Brain microvascular endothelial cell (primary cell): ENCODE measurements at regions not wholly inside any gene's neighbourhood (a gene's known extent, or its start where the extent isn't known, plus 50 kb on each side); places are given as distances from the start of the nearest gene placed in this dataset.

Experiments used
- DNase-seq: peaks from one replicate; pipeline ENCODE4 v3.0.0-alpha.2; 2020
- H3K27ac ChIP-seq: fragments of 250-450 bp; sonication (Bioruptor Pico); 2 replicates; pipeline ENCODE4 v1.5.1; 2020; ENCODE audit warnings: mild to moderate bottlenecking, moderate library complexity
- H3K27me3 ChIP-seq: fragments of 250-450 bp; sonication (Bioruptor Pico); replicated peaks from 2 replicates; pipeline ENCODE4 v1.5.1; 2020; ENCODE audit warnings: mild to moderate bottlenecking
- H3K36me3 ChIP-seq: fragments of 250-450 bp; sonication (Bioruptor Pico); replicated peaks from 2 replicates; pipeline ENCODE4 v1.5.1; 2020; ENCODE audit warnings: mild to moderate bottlenecking
- H3K4me3 ChIP-seq: 2 replicates; pipeline ENCODE4 v1.5.1; 2011; ENCODE audit warnings: low read depth, mild to moderate bottlenecking, control low read depth, low read length, moderate library complexity
- in situ Hi-C: cut with HindIII; loops from 2 replicates; pipeline ENCODE4 v1.10.0; 2017; ENCODE audit warnings: low sequenced_read_pairs, low pct_ligation_motif_present
- TF ChIP-seq, protein P1 (sequence below): IDR thresholded peaks from 2 replicates; pipeline ENCODE4 v1.5.1; 2011; ENCODE audit warnings: low read depth, mild to moderate bottlenecking, moderate library complexity, low read length, control low read depth, inconsistent platforms; ENCODE audit errors: missing control alignments

GRCh38 chr15:25242166-25242879 is 196.5 kb downstream of the UBE3A start:
- no peaks in the 10 kb centered on the region for H3K27me3 ChIP-seq
- DNase-seq = no peak
- H3K27ac ChIP-seq = no peak overlapping the region
- H3K36me3 ChIP-seq = no peaks in the 10 kb centered on the region
- TF ChIP-seq, protein P1, sequence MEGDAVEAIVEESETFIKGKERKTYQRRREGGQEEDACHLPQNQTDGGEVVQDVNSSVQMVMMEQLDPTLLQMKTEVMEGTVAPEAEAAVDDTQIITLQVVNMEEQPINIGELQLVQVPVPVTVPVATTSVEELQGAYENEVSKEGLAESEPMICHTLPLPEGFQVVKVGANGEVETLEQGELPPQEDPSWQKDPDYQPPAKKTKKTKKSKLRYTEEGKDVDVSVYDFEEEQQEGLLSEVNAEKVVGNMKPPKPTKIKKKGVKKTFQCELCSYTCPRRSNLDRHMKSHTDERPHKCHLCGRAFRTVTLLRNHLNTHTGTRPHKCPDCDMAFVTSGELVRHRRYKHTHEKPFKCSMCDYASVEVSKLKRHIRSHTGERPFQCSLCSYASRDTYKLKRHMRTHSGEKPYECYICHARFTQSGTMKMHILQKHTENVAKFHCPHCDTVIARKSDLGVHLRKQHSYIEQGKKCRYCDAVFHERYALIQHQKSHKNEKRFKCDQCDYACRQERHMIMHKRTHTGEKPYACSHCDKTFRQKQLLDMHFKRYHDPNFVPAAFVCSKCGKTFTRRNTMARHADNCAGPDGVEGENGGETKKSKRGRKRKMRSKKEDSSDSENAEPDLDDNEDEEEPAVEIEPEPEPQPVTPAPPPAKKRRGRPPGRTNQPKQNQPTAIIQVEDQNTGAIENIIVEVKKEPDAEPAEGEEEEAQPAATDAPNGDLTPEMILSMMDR = no peak
- no peak overlapping the region for H3K4me3 ChIP-seq
- in situ Hi-C loops = no loop called here

DNA sequence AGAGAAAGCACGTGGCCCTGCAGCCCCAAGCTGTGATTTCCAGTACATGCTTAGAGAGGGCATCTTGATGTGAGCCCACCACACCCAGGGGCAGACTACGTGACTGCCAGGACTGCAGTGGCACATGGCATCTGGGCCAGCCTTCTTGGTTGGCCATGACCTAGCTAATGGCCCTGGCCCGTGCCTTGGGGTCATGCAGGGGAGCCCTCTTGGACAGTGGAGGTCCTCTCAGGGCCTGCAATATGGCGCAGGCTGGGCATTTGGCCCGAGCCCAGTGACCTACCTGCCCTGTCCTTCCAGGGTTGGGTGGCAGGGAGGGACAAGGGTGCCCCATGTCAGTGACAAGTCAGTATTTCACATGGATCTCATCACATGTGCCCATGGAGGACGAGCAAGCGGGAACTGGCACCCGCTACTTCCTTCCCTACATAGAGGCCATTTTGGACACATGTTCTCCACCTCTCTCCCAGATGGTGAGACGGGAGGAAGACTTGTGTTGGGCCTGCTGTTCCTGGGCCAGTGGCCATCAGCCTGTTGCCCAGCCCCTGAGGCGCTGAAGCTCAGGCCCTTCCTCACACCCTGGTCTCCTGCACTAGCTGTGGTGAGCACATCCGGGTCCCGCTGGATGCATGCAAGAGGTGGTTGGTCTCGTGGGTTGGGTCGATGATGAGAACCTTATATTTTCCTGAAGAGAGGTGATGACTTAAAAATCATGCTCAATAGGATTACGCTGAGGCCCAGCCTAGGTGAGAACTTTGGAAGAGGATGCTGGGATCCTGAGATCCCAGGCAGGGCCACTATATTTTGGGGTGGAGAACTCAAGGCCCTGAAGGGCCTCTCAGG is 195.6 kb downstream of the UBE3A start:
- no peak for DNase-seq
- Histone ChIP-seq H3K4me3 (no peak overlapping the region), H3K27ac (no peak overlapping the region), H3K36me3 (no peaks in the 10 kb centered on the region), H3K27me3 (no peaks in the 10 kb centered on the region)
- TF ChIP-seq, protein P1 = no peak
- in situ Hi-C loops = no loop called here

GRCh38 chr15:25243800-25244097 is 195.1 kb downstream of the UBE3A start:
- TF ChIP-seq, protein P1 = no peak
- in situ Hi-C loops = no loop called here
- DNase-seq = no peak

GRCh38 chr15:25244731-25245585 is 193.9 kb downstream of the UBE3A start:
- Histone ChIP-seq H3K27ac (no peak overlapping the region), H3K36me3 (no peaks in the 10 kb centered on the region), H3K27me3 (no peaks in the 10 kb centered on the region), H3K4me3 (no peak overlapping the region)
- in situ Hi-C loops = no loop called here
- TF ChIP-seq, protein P1 = no peak
- DNase-seq = no peak

More at GRCh38 chr15:25243800-25244097, 195.1 kb downstream of the UBE3A start:
- Histone ChIP-seq H3K27ac (no peak overlapping the region), H3K27me3 (no peaks in the 10 kb centered on the region), H3K36me3 (no peaks in the 10 kb centered on the region), H3K4me3 (no peak overlapping the region)

GRCh38 chr15:25245801-25246622 is 192.8 kb downstream of the UBE3A start:
- Histone ChIP-seq H3K4me3 (no peak overlapping the region), H3K27me3 (no peaks in the 10 kb centered on the region), H3K27ac (no peak overlapping the region), H3K36me3 (no peaks in the 10 kb centered on the region)
- TF ChIP-seq, protein P1 = no peak
- no peak for DNase-seq
- in situ Hi-C loops = no loop called here
